ENCODE measurements at regions not wholly inside any gene's neighbourhood (a gene's known extent, or its start where the extent isn't known, plus 50 kb on each side); places are given as distances from the start of the nearest gene placed in this dataset.

DNA sequence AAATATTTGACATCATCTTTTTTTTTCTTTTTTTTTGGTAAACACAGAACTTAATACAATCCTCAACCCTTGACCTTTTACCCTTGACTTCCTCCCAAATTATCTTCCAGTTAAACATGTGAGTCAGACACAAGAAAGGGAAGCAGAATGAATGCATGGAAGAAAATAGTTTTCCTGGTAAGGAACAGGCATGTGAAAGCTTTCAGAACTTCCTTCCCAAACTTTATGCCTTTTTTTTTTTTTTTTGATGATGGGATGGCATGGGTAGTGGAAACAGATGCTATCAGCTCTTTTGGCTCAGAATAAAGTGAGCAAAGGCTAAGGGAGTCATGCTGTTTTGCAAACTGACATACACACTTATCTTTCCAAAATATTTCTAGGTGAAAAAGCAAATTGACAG, 1079.1 kb downstream of the TTLL7 start:
- no peaks in the 10 kb centered on the region for H3K36me3 ChIP-seq
- H3K9me3 ChIP-seq, result no peaks in the 10 kb centered on the region
- peaks cover 0 to 11% (median 5%) of the 10 kb centered on the region in 4 donors for H3K4me1 ChIP-seq
- H3K27me3 ChIP-seq, result no peaks in the 10 kb centered on the region
- no peak overlapping the region for H3K27ac ChIP-seq (replicated peaks in 1 of 4)
- no peak for TF ChIP-seq POLR2AphosphoS5 (IDR thresholded peaks at IDR 0.05)
- no peak for TF ChIP-seq POLR2A (IDR thresholded peaks at IDR 0.05; ENCODE audit: low read depth)
- TF ChIP-seq, protein P1, sequence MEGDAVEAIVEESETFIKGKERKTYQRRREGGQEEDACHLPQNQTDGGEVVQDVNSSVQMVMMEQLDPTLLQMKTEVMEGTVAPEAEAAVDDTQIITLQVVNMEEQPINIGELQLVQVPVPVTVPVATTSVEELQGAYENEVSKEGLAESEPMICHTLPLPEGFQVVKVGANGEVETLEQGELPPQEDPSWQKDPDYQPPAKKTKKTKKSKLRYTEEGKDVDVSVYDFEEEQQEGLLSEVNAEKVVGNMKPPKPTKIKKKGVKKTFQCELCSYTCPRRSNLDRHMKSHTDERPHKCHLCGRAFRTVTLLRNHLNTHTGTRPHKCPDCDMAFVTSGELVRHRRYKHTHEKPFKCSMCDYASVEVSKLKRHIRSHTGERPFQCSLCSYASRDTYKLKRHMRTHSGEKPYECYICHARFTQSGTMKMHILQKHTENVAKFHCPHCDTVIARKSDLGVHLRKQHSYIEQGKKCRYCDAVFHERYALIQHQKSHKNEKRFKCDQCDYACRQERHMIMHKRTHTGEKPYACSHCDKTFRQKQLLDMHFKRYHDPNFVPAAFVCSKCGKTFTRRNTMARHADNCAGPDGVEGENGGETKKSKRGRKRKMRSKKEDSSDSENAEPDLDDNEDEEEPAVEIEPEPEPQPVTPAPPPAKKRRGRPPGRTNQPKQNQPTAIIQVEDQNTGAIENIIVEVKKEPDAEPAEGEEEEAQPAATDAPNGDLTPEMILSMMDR (IDR thresholded peaks at IDR 0.05), result no peak
- no peak for TF ChIP-seq EP300 (IDR thresholded peaks at IDR 0.05)
- DNase-seq (ENCODE audit: extremely low spot score), result no peak
- intact Hi-C loops (cut with DNase I), result no loop called here
- no peak overlapping the region for H3K4me3 ChIP-seq

DNA sequence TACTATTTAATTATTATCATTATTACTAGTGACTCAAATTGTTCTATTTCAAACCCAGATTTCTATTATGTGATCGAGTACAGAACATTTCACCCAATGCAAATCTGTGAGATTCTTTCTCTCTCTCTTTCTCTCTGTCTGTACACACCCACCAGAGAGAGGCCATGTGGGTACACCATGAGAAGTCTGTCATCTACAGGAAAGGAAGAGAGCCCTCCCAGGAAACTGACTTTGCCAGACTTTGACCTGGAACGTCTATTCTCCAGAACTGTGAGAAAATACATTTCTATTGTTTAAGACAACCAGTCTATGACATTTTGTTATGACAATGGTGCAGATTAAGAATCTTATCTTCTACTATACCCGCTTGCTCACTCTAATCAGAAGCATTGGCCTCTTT, 1091.6 kb downstream of the TTLL7 start:
- TF ChIP-seq, protein P1 (IDR thresholded peaks at IDR 0.05), result no peak
- no peak for TF ChIP-seq EP300 (IDR thresholded peaks at IDR 0.05)
- TF ChIP-seq POLR2A (IDR thresholded peaks at IDR 0.05; ENCODE audit: low read depth), result no peak
- no peak for TF ChIP-seq POLR2AphosphoS5 (IDR thresholded peaks at IDR 0.05)
- Histone ChIP-seq H3K27ac (replicated peaks in 1 of 4) (no peak overlapping the region), H3K9me3 (no peaks in the 10 kb centered on the region), H3K4me3 (no peak overlapping the region), H3K27me3 (no peaks in the 10 kb centered on the region), H3K4me1 (no peaks in the 10 kb centered on the region), H3K36me3 (no peaks in the 10 kb centered on the region)
- 84% methylated on average over 3 of the region's 3 CpGs for WGBS
- intact Hi-C loops (cut with DNase I), result no loop called here
- DNase-seq (ENCODE audit: extremely low spot score), result no peak

DNA sequence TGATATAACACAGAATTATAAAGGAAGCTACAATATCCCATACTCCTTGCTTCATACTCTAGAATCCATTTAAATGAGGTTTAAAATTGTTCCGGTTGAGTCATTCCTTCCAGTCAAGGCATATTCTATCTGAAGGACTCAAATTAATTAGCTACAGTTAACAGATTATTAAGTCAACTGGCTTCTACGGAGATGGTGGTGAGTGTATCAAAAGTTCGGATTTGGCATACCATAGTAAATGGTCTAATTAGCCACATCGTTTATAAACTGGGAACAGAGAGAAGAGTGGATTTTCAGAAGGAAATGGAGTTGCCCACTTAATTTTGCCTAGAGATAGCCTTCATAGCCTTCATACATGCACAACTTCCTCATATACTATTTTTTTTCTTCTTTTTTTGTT, 1095.3 kb downstream of the TTLL7 start:
- Histone ChIP-seq H3K4me3 (no peak overlapping the region), H3K36me3 (no peaks in the 10 kb centered on the region), H3K9me3 (no peaks in the 10 kb centered on the region), H3K27ac (replicated peaks in 1 of 4) (no peak overlapping the region), H3K4me1 (no peaks in the 10 kb centered on the region), H3K27me3 (no peaks in the 10 kb centered on the region)
- DNase-seq (ENCODE audit: extremely low spot score), result no peak
- intact Hi-C loops (cut with DNase I), result no loop called here
- TF ChIP-seq, protein P1 (IDR thresholded peaks at IDR 0.05), result no peak
- TF ChIP-seq POLR2A (IDR thresholded peaks at IDR 0.05; ENCODE audit: low read depth), result no peak
- no peak for TF ChIP-seq POLR2AphosphoS5 (IDR thresholded peaks at IDR 0.05)
- no peak for TF ChIP-seq EP300 (IDR thresholded peaks at IDR 0.05)
- WGBS, result 91% methylated on average over 4 of the region's 4 CpGs

DNA sequence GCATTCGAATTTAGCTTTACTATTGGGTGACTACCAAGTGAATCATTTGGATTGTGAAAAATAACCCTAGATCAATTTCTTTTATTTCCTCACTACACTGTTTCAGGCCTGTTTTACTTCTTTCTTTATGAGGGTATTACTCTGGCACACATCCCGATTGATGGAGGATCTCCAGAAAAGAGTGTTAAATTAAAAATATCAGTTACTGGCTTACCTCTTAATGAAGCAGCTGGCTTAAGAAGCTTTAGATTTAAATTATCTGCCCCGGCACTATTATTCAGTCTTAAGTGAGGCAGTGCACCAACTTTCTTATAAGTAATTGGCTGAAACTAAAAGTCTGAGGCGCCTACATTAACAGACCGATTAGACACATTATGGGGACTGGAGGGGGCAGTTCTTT, 1097.4 kb downstream of the TTLL7 start:
- no peak for DNase-seq (ENCODE audit: extremely low spot score)
- Histone ChIP-seq H3K4me1 (no peaks in the 10 kb centered on the region), H3K27ac (replicated peaks in 1 of 4) (no peak overlapping the region), H3K4me3 (no peak overlapping the region), H3K9me3 (no peaks in the 10 kb centered on the region), H3K27me3 (no peaks in the 10 kb centered on the region), H3K36me3 (no peaks in the 10 kb centered on the region)
- TF ChIP-seq, protein P1 (IDR thresholded peaks at IDR 0.05), result no peak
- TF ChIP-seq POLR2AphosphoS5 (IDR thresholded peaks at IDR 0.05) (no peak), POLR2A (IDR thresholded peaks at IDR 0.05; ENCODE audit: low read depth) (no peak), EP300 (IDR thresholded peaks at IDR 0.05) (no peak)
- WGBS, result 83% methylated on average over 5 of the region's 5 CpGs
- intact Hi-C loops (cut with DNase I), result no loop called here

DNA sequence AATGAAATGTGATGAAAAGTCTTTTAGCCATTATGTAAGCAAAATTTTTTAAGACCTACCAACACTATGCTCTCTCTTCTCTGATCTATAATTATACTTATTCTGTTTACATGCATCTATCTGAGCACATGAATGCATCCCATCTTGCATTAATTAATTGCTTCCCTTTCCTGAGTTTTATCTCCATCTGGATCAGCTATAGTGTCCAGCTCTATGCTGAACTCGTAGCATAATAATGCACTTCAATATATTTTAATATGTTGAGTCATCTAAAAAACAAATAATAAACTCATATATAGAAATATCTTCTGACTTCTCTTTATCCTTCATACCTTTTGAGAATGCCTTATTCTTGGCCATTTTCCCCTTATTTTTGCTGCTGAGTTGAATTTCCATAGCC, 1097.8 kb downstream of the TTLL7 start:
- no peak for DNase-seq (ENCODE audit: extremely low spot score)

More for the DNA sequence above, 1097.8 kb downstream of the TTLL7 start:
- no peaks in the 10 kb centered on the region for H3K9me3 ChIP-seq
- H3K4me3 ChIP-seq, result no peak overlapping the region
- no peak overlapping the region for H3K27ac ChIP-seq (replicated peaks in 1 of 4)
- H3K27me3 ChIP-seq, result no peaks in the 10 kb centered on the region
- 75% methylated on average over 1 of the region's 1 CpG for WGBS
- H3K36me3 ChIP-seq, result no peaks in the 10 kb centered on the region
- TF ChIP-seq POLR2A (IDR thresholded peaks at IDR 0.05; ENCODE audit: low read depth), result no peak
- no peak for TF ChIP-seq EP300 (IDR thresholded peaks at IDR 0.05)
- TF ChIP-seq, protein P1 (IDR thresholded peaks at IDR 0.05), result no peak
- TF ChIP-seq POLR2AphosphoS5 (IDR thresholded peaks at IDR 0.05), result no peak
- intact Hi-C loops (cut with DNase I), result no loop called here
- no peaks in the 10 kb centered on the region for H3K4me1 ChIP-seq
